HCT116 (cell line): ENCODE measurements at regions not wholly inside any gene's neighbourhood (a gene's known extent, or its start where the extent isn't known, plus 50 kb on each side); places are given as distances from the start of the nearest gene placed in this dataset.

Source experiments
- ATAC-seq: fragments of 200-7000 bp; cut with Tn5 transposase; 2 replicates; pipeline ENCODE4 v1.9.1; 2020; ENCODE audit warnings: mild to moderate bottlenecking, moderate library complexity
- BruUV-seq: library from RNA; stranded (reverse); fragments of 400-500 nt; replicated peaks from 2 replicates; lab custom pipeline; 2021; lab: Mats Ljungman, UMichigan
- CTCF ChIA-PET: fragments of 300-600 bp; sonication (Branson Sonifier 250); formaldehyde crosslinking; loops from one replicate; lab custom pipeline; 2021; ENCODE audit warnings: antibody characterized with exemption; lab: Charles Lee
- POLR2A ChIA-PET: fragments of 300-600, 350-600 bp; sonication (Branson Sonifier 250); formaldehyde crosslinking; loops from one replicate; lab custom pipeline; 2021; ENCODE audit warnings: antibody characterized with exemption; lab: Charles Lee
- RAD21 ChIA-PET, 2 experiments: fragments of 300-600 bp; sonication (Branson Sonifier 250); formaldehyde crosslinking; loops; one replicate each; lab custom pipeline; 2023; ENCODE audit warnings: low total read pairs in 2 of 2; ENCODE audit not compliant: uncharacterized antibody in 2 of 2, unreplicated experiment in 2 of 2, low non-redundant PET in 1 of 2; lab: Charles Lee
- DNase-seq: peaks from one replicate; pipeline ENCODE4 v3.0.0-alpha.2; 2010; ENCODE audit warnings: low read depth, low spot score
- H2AFZ ChIP-seq: fragments of 200-600 bp; shearing (Covaris generic), sonication (generic); 2 replicates; pipeline ENCODE4 v1.6.1; 2017; ENCODE audit warnings: low read depth, mixed run types, mixed read lengths, antibody characterized with exemption, low read length; ENCODE audit not compliant: poor library complexity, severe bottlenecking
- H3K27ac ChIP-seq: 2 replicates; pipeline ENCODE4 v1.5.1; 2012; ENCODE audit warnings: low read depth, low read length
- H3K27me3 ChIP-seq: fragments of 200-600 bp; sonication (generic); 2 replicates; pipeline ENCODE4 v1.6.1; 2016; ENCODE audit warnings: mixed run types, low read length, mixed read lengths; ENCODE audit not compliant: insufficient read depth
- H3K36me3 ChIP-seq, 2 experiments: fragments of 200-500 bp in 1 of 2; fragments of 200-600 bp in 1 of 2; sonication (Bioruptor generic) in 1 of 2; sonication (generic) in 1 of 2; 2 replicates each; pipeline versions ENCODE4 v1.5.1 to v1.6.1; 2014 to 2016; ENCODE audit warnings: low read length in 2 of 2, inconsistent platforms in 1 of 2, mixed read lengths in 1 of 2, mixed run types in 1 of 2; ENCODE audit not compliant: insufficient read depth in 2 of 2, control insufficient read depth in 1 of 2
- H3K4me1 ChIP-seq, 2 experiments: fragments of 200-600 bp in 1 of 2; sonication (generic) in 1 of 2; 2 replicates each; pipeline versions ENCODE4 v1.5.1 to v1.6.1; 2012 to 2017; ENCODE audit warnings: low read length in 2 of 2, inconsistent platforms in 1 of 2, mild to moderate bottlenecking in 1 of 2, mixed read lengths in 1 of 2, mixed run types in 1 of 2, moderate library complexity in 1 of 2; ENCODE audit not compliant: insufficient read depth in 2 of 2, control insufficient read depth in 1 of 2
- H3K4me2 ChIP-seq: fragments of 200-600 bp; sonication (generic); 2 replicates; pipeline ENCODE4 v1.6.1; 2017; ENCODE audit warnings: mixed run types, low read length, mixed read lengths
- H3K4me3 ChIP-seq, 2 experiments: fragments of 200-600 bp in 1 of 2; sonication (generic) in 1 of 2; replicated peaks in 1 of 2; 2 replicates each; pipeline ENCODE4 v1.5.1; 2011 to 2016; ENCODE audit warnings: low read length in 2 of 2, control low read depth in 1 of 2, low read depth in 1 of 2, mild to moderate bottlenecking in 1 of 2, mixed read lengths in 1 of 2, mixed run types in 1 of 2
- H3K79me2 ChIP-seq: fragments of 200-600 bp; sonication (generic); 2 replicates; pipeline ENCODE4 v1.6.1; 2017; ENCODE audit warnings: mild to moderate bottlenecking, mixed run types, low read length, moderate library complexity, mixed read lengths; ENCODE audit not compliant: insufficient read depth
- H3K9ac ChIP-seq: fragments of 200-600 bp; sonication (generic); 2 replicates; pipeline ENCODE4 v1.6.1; 2016; ENCODE audit warnings: low read length, mixed read lengths
- H3K9me2 ChIP-seq: fragments of 200-600 bp; sonication (generic), shearing (Covaris generic); 2 replicates; pipeline ENCODE4 v1.6.1; 2017; ENCODE audit warnings: mixed run types, mild to moderate bottlenecking, moderate library complexity; ENCODE audit not compliant: insufficient read depth
- H3K9me3 ChIP-seq, 2 experiments: fragments of 200-500 bp in 1 of 2; fragments of 200-600 bp in 1 of 2; sonication (Bioruptor generic) in 1 of 2; sonication (generic) in 1 of 2; 2 replicates each; pipeline ENCODE4 v1.6.1; 2014 to 2017; ENCODE audit warnings: low read length in 2 of 2, mixed read lengths in 2 of 2, inconsistent platforms in 1 of 2, low read depth in 1 of 2, mild to moderate bottlenecking in 1 of 2, mixed run types in 1 of 2, moderate library complexity in 1 of 2; ENCODE audit not compliant: control insufficient read depth in 1 of 2, insufficient read depth in 1 of 2
- H4K20me1 ChIP-seq: fragments of 200-600 bp; sonication (generic), shearing (Covaris generic); 2 replicates; pipeline ENCODE4 v1.6.1; 2017; ENCODE audit warnings: mixed run types, mild to moderate bottlenecking, moderate library complexity; ENCODE audit not compliant: insufficient read depth
- CEBPB ChIP-seq: IDR thresholded peaks from 2 replicates; pipeline ENCODE4 v1.6.1; 2012; ENCODE audit warnings: low read depth
- EGR1 ChIP-seq: IDR thresholded peaks from 2 replicates; pipeline ENCODE4 v1.6.1; 2012; ENCODE audit warnings: low read depth
- ELF1 ChIP-seq: IDR thresholded peaks from 2 replicates; pipeline ENCODE4 v1.6.1; 2012; ENCODE audit warnings: low read depth, borderline replicate concordance
- EZH2 ChIP-seq: fragments of 200-600 bp; sonication (generic); IDR thresholded peaks from 2 replicates; pipeline ENCODE4 v1.6.1; 2017; ENCODE audit warnings: antibody characterized with exemption, mixed run types
- EZH2phosphoT487 ChIP-seq: fragments of 200-600 bp; IDR thresholded peaks from 2 replicates; pipeline ENCODE4 v1.6.1; 2018; ENCODE audit warnings: antibody characterized with exemption, borderline replicate concordance
- FOSL1 ChIP-seq: IDR thresholded peaks from 2 replicates; pipeline ENCODE4 v1.6.1; 2012; ENCODE audit warnings: low read depth
- POLR2AphosphoS5 ChIP-seq: IDR thresholded peaks from 2 replicates; pipeline ENCODE4 v1.6.1; 2011; ENCODE audit warnings: mild to moderate bottlenecking, low read depth, low read length, moderate library complexity
- RAD21 ChIP-seq: IDR thresholded peaks from 2 replicates; pipeline ENCODE4 v1.6.1; 2012; ENCODE audit warnings: low read depth, mild to moderate bottlenecking
- SIN3A ChIP-seq: IDR thresholded peaks from 2 replicates; pipeline ENCODE4 v1.6.1; 2012; ENCODE audit warnings: low read depth
- SP1 ChIP-seq: IDR thresholded peaks from 2 replicates; pipeline ENCODE4 v1.6.1; 2012; ENCODE audit warnings: low read depth
- SRF ChIP-seq: IDR thresholded peaks from 2 replicates; pipeline ENCODE4 v1.6.1; 2012; ENCODE audit warnings: low read depth
- TCF7L2 ChIP-seq: IDR thresholded peaks from 2 replicates; pipeline ENCODE4 v1.7.0; 2011; ENCODE audit warnings: borderline replicate concordance, inconsistent platforms; ENCODE audit not compliant: insufficient read depth, insufficient read length; ENCODE audit errors: extremely low read depth
- YY1 ChIP-seq: IDR thresholded peaks from 2 replicates; pipeline ENCODE4 v1.6.1; 2011; ENCODE audit warnings: low read length, low read depth, moderate library complexity, mild to moderate bottlenecking; ENCODE audit not compliant: insufficient replicate concordance; ENCODE audit errors: extremely low read depth
- ZNF274 ChIP-seq: fragments of 200-500 bp; sonication (Bioruptor generic); IDR thresholded peaks from 2 replicates; pipeline ENCODE4 v1.6.1; 2014; ENCODE audit warnings: mild to moderate bottlenecking, low read depth, low read length, inconsistent platforms
- intact Hi-C: fragments of 100-400 bp; cut with micrococcal nuclease; formaldehyde crosslinking; loops from 2 replicates; pipeline ENCODE4 v1.10.0; 2022
- TF ChIP-seq, protein P1 (sequence below): IDR thresholded peaks from 2 replicates; pipeline ENCODE4 v1.6.1; 2012
- TF ChIP-seq, protein P2 (sequence below): IDR thresholded peaks from 2 replicates; pipeline ENCODE4 v1.6.1; 2012; ENCODE audit warnings: low read depth
- TF ChIP-seq, protein P3 (sequence below): IDR thresholded peaks from 2 replicates; pipeline ENCODE4 v1.6.1; 2012
- TF ChIP-seq, protein P4 (sequence below), 3 experiments: fragments of 200-600 bp in 1 of 3; sonication (generic) in 1 of 3; IDR thresholded peaks in 2 of 3; conservative IDR thresholded peaks in 1 of 3; 2 replicates each; pipeline ENCODE4 v1.5.1; 2012 to 2017; ENCODE audit warnings: low read depth in 2 of 3, low read length in 2 of 3, antibody characterized with exemption in 1 of 3, borderline replicate concordance in 1 of 3, control low read depth in 1 of 3, mild to moderate bottlenecking in 1 of 3, mixed read lengths in 1 of 3, mixed run types in 1 of 3, moderate library complexity in 1 of 3; ENCODE audit not compliant: insufficient read depth in 1 of 3
- TF ChIP-seq, protein P5 (sequence below): IDR thresholded peaks from 2 replicates; pipeline ENCODE4 v1.6.1; 2011; ENCODE audit warnings: mild to moderate bottlenecking, low read length, moderate library complexity; ENCODE audit not compliant: insufficient replicate concordance; ENCODE audit errors: extremely low read depth

DNA sequence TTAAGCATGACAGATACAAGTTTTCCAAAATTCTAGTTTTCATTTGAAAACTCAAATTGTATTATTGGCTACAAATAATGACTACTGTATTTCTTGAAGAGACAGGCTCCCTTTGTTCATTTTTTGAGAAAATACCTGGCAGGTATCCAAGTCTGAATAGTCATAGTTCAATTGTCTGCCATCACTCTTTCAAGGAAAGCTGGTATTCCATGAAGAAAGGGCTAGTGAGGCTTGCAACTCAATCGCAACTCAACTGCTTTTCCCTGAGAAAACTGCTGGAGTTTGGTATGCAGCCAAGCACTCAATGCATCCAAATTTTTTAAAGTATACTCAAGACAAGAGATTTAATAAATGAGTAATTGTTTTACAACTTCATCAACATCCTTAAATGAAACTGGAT is 61.4 kb upstream of the TRIO start:
- ChIA-PET RAD21 (no interaction called here), CTCF (no interaction called here), POLR2A (no interaction called here)
- Histone ChIP-seq H3K4me3 (no peak overlapping the region), H4K20me1 (no peaks in the 10 kb centered on the region), H3K4me1 (no peaks in the 10 kb centered on the region), H3K79me2 (no peaks in the 10 kb centered on the region), H2AFZ (no peak overlapping the region), H3K36me3 (no peaks in the 10 kb centered on the region), H3K27me3 (no peaks in the 10 kb centered on the region), H3K9ac (no peak overlapping the region), H3K4me2 (no peak overlapping the region), H3K27ac (no peak overlapping the region), H3K9me2 (no peaks in the 10 kb centered on the region), H3K9me3 (no peaks in the 10 kb centered on the region; a peak in 1 of 4 replicates)
- no TSS peak for BruUV-seq
- ATAC-seq (no peak), DNase-seq (no peak)
- TF ChIP-seq SP1 (no peak), EZH2phosphoT487 (no peak), FOSL1 (no peak), ELF1 (no peak), YY1 (no peak), RAD21 (no peak), TCF7L2 (no peak), SIN3A (no peak), SRF (no peak), POLR2AphosphoS5 (no peak), CEBPB (no peak), ZNF274 (no peak), EZH2 (no peak), EGR1 (no peak)
- TF ChIP-seq, protein P1, sequence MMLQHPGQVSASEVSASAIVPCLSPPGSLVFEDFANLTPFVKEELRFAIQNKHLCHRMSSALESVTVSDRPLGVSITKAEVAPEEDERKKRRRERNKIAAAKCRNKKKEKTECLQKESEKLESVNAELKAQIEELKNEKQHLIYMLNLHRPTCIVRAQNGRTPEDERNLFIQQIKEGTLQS = no peak
- TF ChIP-seq, protein P2, sequence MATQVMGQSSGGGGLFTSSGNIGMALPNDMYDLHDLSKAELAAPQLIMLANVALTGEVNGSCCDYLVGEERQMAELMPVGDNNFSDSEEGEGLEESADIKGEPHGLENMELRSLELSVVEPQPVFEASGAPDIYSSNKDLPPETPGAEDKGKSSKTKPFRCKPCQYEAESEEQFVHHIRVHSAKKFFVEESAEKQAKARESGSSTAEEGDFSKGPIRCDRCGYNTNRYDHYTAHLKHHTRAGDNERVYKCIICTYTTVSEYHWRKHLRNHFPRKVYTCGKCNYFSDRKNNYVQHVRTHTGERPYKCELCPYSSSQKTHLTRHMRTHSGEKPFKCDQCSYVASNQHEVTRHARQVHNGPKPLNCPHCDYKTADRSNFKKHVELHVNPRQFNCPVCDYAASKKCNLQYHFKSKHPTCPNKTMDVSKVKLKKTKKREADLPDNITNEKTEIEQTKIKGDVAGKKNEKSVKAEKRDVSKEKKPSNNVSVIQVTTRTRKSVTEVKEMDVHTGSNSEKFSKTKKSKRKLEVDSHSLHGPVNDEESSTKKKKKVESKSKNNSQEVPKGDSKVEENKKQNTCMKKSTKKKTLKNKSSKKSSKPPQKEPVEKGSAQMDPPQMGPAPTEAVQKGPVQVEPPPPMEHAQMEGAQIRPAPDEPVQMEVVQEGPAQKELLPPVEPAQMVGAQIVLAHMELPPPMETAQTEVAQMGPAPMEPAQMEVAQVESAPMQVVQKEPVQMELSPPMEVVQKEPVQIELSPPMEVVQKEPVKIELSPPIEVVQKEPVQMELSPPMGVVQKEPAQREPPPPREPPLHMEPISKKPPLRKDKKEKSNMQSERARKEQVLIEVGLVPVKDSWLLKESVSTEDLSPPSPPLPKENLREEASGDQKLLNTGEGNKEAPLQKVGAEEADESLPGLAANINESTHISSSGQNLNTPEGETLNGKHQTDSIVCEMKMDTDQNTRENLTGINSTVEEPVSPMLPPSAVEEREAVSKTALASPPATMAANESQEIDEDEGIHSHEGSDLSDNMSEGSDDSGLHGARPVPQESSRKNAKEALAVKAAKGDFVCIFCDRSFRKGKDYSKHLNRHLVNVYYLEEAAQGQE = no peak
- TF ChIP-seq, protein P3, sequence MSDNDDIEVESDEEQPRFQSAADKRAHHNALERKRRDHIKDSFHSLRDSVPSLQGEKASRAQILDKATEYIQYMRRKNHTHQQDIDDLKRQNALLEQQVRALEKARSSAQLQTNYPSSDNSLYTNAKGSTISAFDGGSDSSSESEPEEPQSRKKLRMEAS = no peak
- TF ChIP-seq, protein P4, sequence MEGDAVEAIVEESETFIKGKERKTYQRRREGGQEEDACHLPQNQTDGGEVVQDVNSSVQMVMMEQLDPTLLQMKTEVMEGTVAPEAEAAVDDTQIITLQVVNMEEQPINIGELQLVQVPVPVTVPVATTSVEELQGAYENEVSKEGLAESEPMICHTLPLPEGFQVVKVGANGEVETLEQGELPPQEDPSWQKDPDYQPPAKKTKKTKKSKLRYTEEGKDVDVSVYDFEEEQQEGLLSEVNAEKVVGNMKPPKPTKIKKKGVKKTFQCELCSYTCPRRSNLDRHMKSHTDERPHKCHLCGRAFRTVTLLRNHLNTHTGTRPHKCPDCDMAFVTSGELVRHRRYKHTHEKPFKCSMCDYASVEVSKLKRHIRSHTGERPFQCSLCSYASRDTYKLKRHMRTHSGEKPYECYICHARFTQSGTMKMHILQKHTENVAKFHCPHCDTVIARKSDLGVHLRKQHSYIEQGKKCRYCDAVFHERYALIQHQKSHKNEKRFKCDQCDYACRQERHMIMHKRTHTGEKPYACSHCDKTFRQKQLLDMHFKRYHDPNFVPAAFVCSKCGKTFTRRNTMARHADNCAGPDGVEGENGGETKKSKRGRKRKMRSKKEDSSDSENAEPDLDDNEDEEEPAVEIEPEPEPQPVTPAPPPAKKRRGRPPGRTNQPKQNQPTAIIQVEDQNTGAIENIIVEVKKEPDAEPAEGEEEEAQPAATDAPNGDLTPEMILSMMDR (IDR thresholded peaks at IDR 0.05 in 2 of 3, conservative IDR thresholded peaks at IDR 0.05 in 1 of 3; ENCODE audit: borderline replicate concordance in 1 of 3, insufficient read depth in 1 of 3, low read depth in 2 of 3, low read length in 2 of 3) = no peak
- TF ChIP-seq, protein P5, sequence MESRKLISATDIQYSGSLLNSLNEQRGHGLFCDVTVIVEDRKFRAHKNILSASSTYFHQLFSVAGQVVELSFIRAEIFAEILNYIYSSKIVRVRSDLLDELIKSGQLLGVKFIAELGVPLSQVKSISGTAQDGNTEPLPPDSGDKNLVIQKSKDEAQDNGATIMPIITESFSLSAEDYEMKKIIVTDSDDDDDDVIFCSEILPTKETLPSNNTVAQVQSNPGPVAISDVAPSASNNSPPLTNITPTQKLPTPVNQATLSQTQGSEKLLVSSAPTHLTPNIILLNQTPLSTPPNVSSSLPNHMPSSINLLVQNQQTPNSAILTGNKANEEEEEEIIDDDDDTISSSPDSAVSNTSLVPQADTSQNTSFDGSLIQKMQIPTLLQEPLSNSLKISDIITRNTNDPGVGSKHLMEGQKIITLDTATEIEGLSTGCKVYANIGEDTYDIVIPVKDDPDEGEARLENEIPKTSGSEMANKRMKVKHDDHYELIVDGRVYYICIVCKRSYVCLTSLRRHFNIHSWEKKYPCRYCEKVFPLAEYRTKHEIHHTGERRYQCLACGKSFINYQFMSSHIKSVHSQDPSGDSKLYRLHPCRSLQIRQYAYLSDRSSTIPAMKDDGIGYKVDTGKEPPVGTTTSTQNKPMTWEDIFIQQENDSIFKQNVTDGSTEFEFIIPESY = no peak
- intact Hi-C loops = no loop called here
